CD4-positive, alpha-beta T cell treated with Interleukin-2 at 100 ng/mL for 4 hours (primary cell): ENCODE measurements at regions not wholly inside any gene's neighbourhood (a gene's known extent, or its start where the extent isn't known, plus 50 kb on each side); places are given as distances from the start of the nearest gene placed in this dataset.
"Not testable (repeated sequence)": the region's sequence is repeated elsewhere in the genome, so short reads cannot be mapped to it uniquely, and the experiment has no call there.

Source experiments
- DNase-seq: peaks from one replicate; pipeline ENCODE4 v3.0.0-alpha.2; 2020; ENCODE audit warnings: low spot score

GRCh38 chr19:27884376-27884775 lies 1328.6 kb downstream of the UQCRFS1 start:
- DNase-seq: no peak

GRCh38 chr19:27881213-27881612 lies 1331.7 kb downstream of the UQCRFS1 start:
- no peak for DNase-seq

- no peak for DNase-seq
Measured at GRCh38 chr19:27876976-27877512, 1335.9 kb downstream of the UQCRFS1 start.

GRCh38 chr19:27876489-27876888 lies 1336.5 kb downstream of the UQCRFS1 start:
- DNase-seq: no peak

- DNase-seq: no peak
Measured at GRCh38 chr19:27872370-27872769, 1340.6 kb downstream of the UQCRFS1 start.

GRCh38 chr19:27870293-27870692 lies 1342.7 kb downstream of the UQCRFS1 start:
- no peak for DNase-seq

GRCh38 chr19:27868007-27868406 lies 1344.9 kb downstream of the UQCRFS1 start:
- DNase-seq: no peak

GRCh38 chr19:27865927-27866777 lies 1346.8 kb downstream of the UQCRFS1 start:
- DNase-seq: no peak

- DNase-seq: no peak
Measured at GRCh38 chr19:27861411-27861975, 1351.5 kb downstream of the UQCRFS1 start.

GRCh38 chr19:27860309-27860934 lies 1352.5 kb downstream of the UQCRFS1 start:
- no peak for DNase-seq

GRCh38 chr19:27859689-27860088 lies 1353.3 kb downstream of the UQCRFS1 start:
- no peak for DNase-seq

- DNase-seq: no peak
Measured at GRCh38 chr19:27858981-27859581, 1353.9 kb downstream of the UQCRFS1 start.

- not testable (repeated sequence) for DNase-seq
Measured at GRCh38 chr19:27852931-27853330, 1360.0 kb downstream of the UQCRFS1 start.

- no peak for DNase-seq
Measured at GRCh38 chr19:27851543-27852060, 1361.3 kb downstream of the UQCRFS1 start.

- no peak for DNase-seq
Measured at GRCh38 chr19:27851002-27851481, 1361.9 kb downstream of the UQCRFS1 start.

GRCh38 chr19:27846944-27847343 lies 1366.0 kb downstream of the UQCRFS1 start:
- no peak for DNase-seq

- DNase-seq: no peak
Measured at GRCh38 chr19:27844261-27844660, 1368.7 kb downstream of the UQCRFS1 start.

- no peak for DNase-seq
Measured at GRCh38 chr19:27843861-27844260, 1369.1 kb downstream of the UQCRFS1 start.

GRCh38 chr19:27833031-27833430 lies 1379.9 kb downstream of the UQCRFS1 start:
- no peak for DNase-seq

- no peak for DNase-seq
Measured at GRCh38 chr19:27828829-27829228, 1384.1 kb downstream of the UQCRFS1 start.

- DNase-seq: no peak
Measured at GRCh38 chr19:27824108-27824507, 1388.8 kb downstream of the UQCRFS1 start.

GRCh38 chr19:27822336-27822735 lies 1390.6 kb downstream of the UQCRFS1 start:
- DNase-seq: no peak
